ENCODE measurements at regions not wholly inside any gene's neighbourhood (a gene's known extent, or its start where the extent isn't known, plus 50 kb on each side); places are given as distances from the start of the nearest gene placed in this dataset.

DNA sequence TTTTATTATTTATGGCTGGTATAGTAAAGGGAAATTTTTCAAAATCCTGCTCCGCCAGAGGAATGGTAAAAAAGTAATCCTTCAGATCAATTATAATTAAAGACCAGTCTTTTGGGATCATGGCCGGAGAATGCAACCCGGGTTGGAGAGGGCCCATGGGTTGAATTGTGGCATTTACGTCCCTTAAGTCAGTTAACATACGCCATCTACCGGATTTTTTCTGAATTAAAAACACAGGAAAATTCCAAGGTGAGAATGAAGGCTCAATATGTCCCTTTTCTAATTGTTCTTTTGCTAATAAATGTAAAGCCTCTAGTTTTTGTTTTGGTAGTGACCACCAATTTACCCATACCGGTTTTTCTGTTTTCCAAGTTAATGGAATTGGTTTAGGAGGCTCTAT, 602.8 kb downstream of the ALG10 start:
- Histone ChIP-seq H3K36me3 (ENCODE audit: control insufficient read depth, insufficient read depth, low read length) (no peaks in the 10 kb centered on the region), H3K27me3 (ENCODE audit: control insufficient read depth, insufficient read depth, low read length) (no peaks in the 10 kb centered on the region), H3K4me3 (ENCODE audit: low read depth, low read length) (no peak overlapping the region)
- no peak for DNase-seq (ENCODE audit: low read depth)
- CTCF ChIA-PET = no interaction called here
- TF ChIP-seq, protein P1, sequence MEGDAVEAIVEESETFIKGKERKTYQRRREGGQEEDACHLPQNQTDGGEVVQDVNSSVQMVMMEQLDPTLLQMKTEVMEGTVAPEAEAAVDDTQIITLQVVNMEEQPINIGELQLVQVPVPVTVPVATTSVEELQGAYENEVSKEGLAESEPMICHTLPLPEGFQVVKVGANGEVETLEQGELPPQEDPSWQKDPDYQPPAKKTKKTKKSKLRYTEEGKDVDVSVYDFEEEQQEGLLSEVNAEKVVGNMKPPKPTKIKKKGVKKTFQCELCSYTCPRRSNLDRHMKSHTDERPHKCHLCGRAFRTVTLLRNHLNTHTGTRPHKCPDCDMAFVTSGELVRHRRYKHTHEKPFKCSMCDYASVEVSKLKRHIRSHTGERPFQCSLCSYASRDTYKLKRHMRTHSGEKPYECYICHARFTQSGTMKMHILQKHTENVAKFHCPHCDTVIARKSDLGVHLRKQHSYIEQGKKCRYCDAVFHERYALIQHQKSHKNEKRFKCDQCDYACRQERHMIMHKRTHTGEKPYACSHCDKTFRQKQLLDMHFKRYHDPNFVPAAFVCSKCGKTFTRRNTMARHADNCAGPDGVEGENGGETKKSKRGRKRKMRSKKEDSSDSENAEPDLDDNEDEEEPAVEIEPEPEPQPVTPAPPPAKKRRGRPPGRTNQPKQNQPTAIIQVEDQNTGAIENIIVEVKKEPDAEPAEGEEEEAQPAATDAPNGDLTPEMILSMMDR (IDR thresholded peaks at IDR 0.05; ENCODE audit: insufficient read depth, low read depth, low read length) = no peak
- POLR2A ChIA-PET = no interaction called here

DNA sequence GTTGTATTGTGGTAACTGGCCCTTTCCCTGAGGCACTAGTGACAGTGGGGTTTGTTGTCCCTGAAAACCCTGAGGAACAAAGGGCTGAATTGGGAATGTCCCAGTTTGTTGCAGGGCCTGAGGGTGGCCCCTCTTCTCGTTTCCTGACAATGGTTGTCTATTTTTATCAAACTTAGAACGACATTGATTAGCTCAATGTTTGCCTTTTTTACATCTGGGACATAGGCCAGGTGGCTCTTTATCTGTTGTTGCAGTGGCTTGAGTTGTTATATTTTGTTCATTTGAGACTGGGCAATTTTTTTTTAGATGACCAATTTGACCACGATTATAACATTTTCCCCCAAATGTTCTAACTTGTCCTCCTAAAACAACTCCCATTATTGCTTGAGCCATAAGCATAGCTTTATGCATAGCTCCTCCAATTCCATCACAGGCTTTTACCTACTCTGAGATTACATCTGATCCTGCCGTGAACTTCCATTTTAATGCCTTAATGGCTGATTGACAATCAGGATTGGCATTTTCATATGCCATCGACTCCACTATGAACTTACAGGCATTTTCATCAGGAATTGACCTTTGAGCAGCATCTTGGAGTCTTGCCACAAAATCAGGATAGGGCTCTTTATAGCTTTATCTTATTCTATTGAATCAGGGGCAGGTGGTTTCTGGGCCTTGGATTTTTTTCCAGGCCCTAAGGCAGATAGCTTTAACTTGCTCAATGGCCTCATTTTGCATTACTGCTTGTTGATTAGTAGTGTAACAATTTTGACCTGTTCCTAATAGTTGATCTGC, 604.3 kb downstream of the ALG10 start:
- Histone ChIP-seq H3K4me3 (ENCODE audit: low read depth, low read length) (no peak overlapping the region), H3K36me3 (ENCODE audit: control insufficient read depth, insufficient read depth, low read length) (no peaks in the 10 kb centered on the region), H3K27me3 (ENCODE audit: control insufficient read depth, insufficient read depth, low read length) (no peaks in the 10 kb centered on the region)
- TF ChIP-seq, protein P1 (IDR thresholded peaks at IDR 0.05; ENCODE audit: insufficient read depth, low read depth, low read length) = no peak
- no peak for DNase-seq (ENCODE audit: low read depth)
- ChIA-PET POLR2A (no interaction called here), CTCF (no interaction called here)

Measured in BJ (cell line).